CD14-positive monocyte (primary cell): ENCODE measurements at regions not wholly inside any gene's neighbourhood (a gene's known extent, or its start where the extent isn't known, plus 50 kb on each side); places are given as distances from the start of the nearest gene placed in this dataset.

Experiments
- DNase-seq, 3 donors: peaks; one replicate each; pipeline ENCODE4 v3.0.0-alpha.2; 2011 to 2022
- H2AFZ ChIP-seq: 2 replicates; pipeline ENCODE4 v1.6.0; 2012; ENCODE audit warnings: mild to moderate bottlenecking, low read depth, low read length, inconsistent platforms; ENCODE audit not compliant: insufficient read depth, poor library complexity, severe bottlenecking
- H3K27ac ChIP-seq, 2 donors: 1 replicate in 1 of 2; 2 replicates in 1 of 2; pipeline ENCODE4 v1.5.1; 2012 to 2013; ENCODE audit warnings: low read length in 2 of 2, control low read depth in 1 of 2, inconsistent platforms in 1 of 2, low read depth in 1 of 2, mild to moderate bottlenecking in 1 of 2
- H3K27me3 ChIP-seq, 2 donors: one replicate each; pipeline versions ENCODE4 v1.6.0 to v1.6.1; 2011 to 2013; ENCODE audit warnings: low read length in 2 of 2; ENCODE audit not compliant: control insufficient read depth in 2 of 2, insufficient read depth in 2 of 2
- H3K36me3 ChIP-seq, 2 donors: replicated peaks in 1 of 2; 1 replicate in 1 of 2; 2 replicates in 1 of 2; pipeline versions ENCODE4 v1.5.1 to v1.6.1; 2012 to 2013; ENCODE audit warnings: low read length in 2 of 2, control low read depth in 1 of 2, inconsistent platforms in 1 of 2, mild to moderate bottlenecking in 1 of 2; ENCODE audit not compliant: insufficient read depth in 2 of 2, control insufficient read depth in 1 of 2
- H3K4me1 ChIP-seq, 2 donors: 1 replicate in 1 of 2; 2 replicates in 1 of 2; pipeline versions ENCODE4 v1.5.1 to v1.6.1; 2012 to 2013; ENCODE audit warnings: low read length in 2 of 2, control low read depth in 1 of 2, inconsistent platforms in 1 of 2, mild to moderate bottlenecking in 1 of 2, moderate library complexity in 1 of 2; ENCODE audit not compliant: insufficient read depth in 2 of 2, control insufficient read depth in 1 of 2
- H3K4me2 ChIP-seq: replicated peaks from 2 replicates; pipeline ENCODE3; 2012; ENCODE audit warnings: low read length, moderate library complexity, mild to moderate bottlenecking; ENCODE audit not compliant: poor library complexity, severe bottlenecking; ENCODE audit errors: extremely low read depth
- H3K4me3 ChIP-seq, 3 experiments: fragments of 200-600 bp in 1 of 3; sonication (generic) in 1 of 3; replicated peaks in 1 of 3; 1 replicate in 2 of 3; 2 replicates in 1 of 3; pipeline ENCODE4 v1.5.1; 2011 to 2013; ENCODE audit warnings: low read length in 3 of 3, mild to moderate bottlenecking in 3 of 3, control low read depth in 2 of 3, low read depth in 2 of 3, inconsistent platforms in 1 of 3, moderate library complexity in 1 of 3
- H3K79me2 ChIP-seq: 2 replicates; pipeline ENCODE4 v1.6.0; 2012; ENCODE audit warnings: mild to moderate bottlenecking, control low read depth, inconsistent platforms, low read length, moderate library complexity; ENCODE audit not compliant: insufficient read depth
- H3K9ac ChIP-seq: 2 replicates; pipeline ENCODE4 v1.6.0; 2017; ENCODE audit warnings: low read length, mild to moderate bottlenecking; ENCODE audit not compliant: insufficient read depth, poor library complexity, severe bottlenecking
- H3K9me3 ChIP-seq, 2 donors: replicated peaks in 1 of 2; 1 replicate in 1 of 2; 2 replicates in 1 of 2; pipeline versions ENCODE4 v1.5.1 to v1.6.1; 2012 to 2013; ENCODE audit warnings: low read length in 2 of 2, control low read depth in 1 of 2; ENCODE audit not compliant: control insufficient read depth in 1 of 2, insufficient read depth in 1 of 2
- H4K20me1 ChIP-seq: 2 replicates; pipeline ENCODE4 v1.6.0; 2012; ENCODE audit warnings: mild to moderate bottlenecking, low read length, control low read depth, moderate library complexity; ENCODE audit not compliant: insufficient read depth
- H3K27ac Mint-ChIP-seq, 7 donors: one replicate each; pipeline ENCODE4 v1.8.0; 2020; ENCODE audit warnings: mild to moderate bottlenecking in 7 of 7, mixed read lengths in 7 of 7, moderate library complexity in 6 of 7, inconsistent platforms in 2 of 7
- H3K27me3 Mint-ChIP-seq, 3 donors: one replicate each; pipeline ENCODE4 v1.8.0; 2021 to 2022; ENCODE audit warnings: low read depth in 3 of 3, mild to moderate bottlenecking in 3 of 3, mixed read lengths in 3 of 3, moderate library complexity in 3 of 3, inconsistent platforms in 1 of 3
- H3K36me3 Mint-ChIP-seq, 2 donors: one replicate each; pipeline ENCODE4 v1.8.0; 2020; ENCODE audit warnings: mixed read lengths in 2 of 2, inconsistent platforms in 1 of 2, mild to moderate bottlenecking in 1 of 2
- H3K4me1 Mint-ChIP-seq: one replicate; pipeline ENCODE4 v1.8.0; 2020; ENCODE audit warnings: mild to moderate bottlenecking, mixed read lengths
- H3K4me3 Mint-ChIP-seq, 2 donors: one replicate each; pipeline ENCODE4 v1.8.0; 2020; ENCODE audit warnings: mild to moderate bottlenecking in 2 of 2, mixed read lengths in 2 of 2, moderate library complexity in 1 of 2
- H3K9me3 Mint-ChIP-seq, 7 donors: one replicate each; pipeline ENCODE4 v1.8.0; 2020 to 2022; ENCODE audit warnings: mixed read lengths in 7 of 7, mild to moderate bottlenecking in 6 of 7, moderate library complexity in 6 of 7, inconsistent platforms in 2 of 7
- WGBS: methylation state at CpG from one replicate; pipeline ENCODE4 v1.1.5; 2013; ENCODE audit warnings: missing lambda C conversion rate; ENCODE audit not compliant: insufficient coverage; 5-methylcytosine and 5-hydroxymethylcytosine counted together
- intact Hi-C, 2 donors: fragments of 100-400 bp; cut with micrococcal nuclease; formaldehyde crosslinking; loops; one replicate each; pipeline versions ENCODE4 v1.15.0 to v1.15.1; 2023
- TF ChIP-seq, protein P1 (sequence below): fragments of 200-600 bp; IDR thresholded peaks from one replicate; pipeline ENCODE4 v1.8.0; 2022; ENCODE audit warnings: antibody characterized with exemption, mild to moderate bottlenecking

DNA sequence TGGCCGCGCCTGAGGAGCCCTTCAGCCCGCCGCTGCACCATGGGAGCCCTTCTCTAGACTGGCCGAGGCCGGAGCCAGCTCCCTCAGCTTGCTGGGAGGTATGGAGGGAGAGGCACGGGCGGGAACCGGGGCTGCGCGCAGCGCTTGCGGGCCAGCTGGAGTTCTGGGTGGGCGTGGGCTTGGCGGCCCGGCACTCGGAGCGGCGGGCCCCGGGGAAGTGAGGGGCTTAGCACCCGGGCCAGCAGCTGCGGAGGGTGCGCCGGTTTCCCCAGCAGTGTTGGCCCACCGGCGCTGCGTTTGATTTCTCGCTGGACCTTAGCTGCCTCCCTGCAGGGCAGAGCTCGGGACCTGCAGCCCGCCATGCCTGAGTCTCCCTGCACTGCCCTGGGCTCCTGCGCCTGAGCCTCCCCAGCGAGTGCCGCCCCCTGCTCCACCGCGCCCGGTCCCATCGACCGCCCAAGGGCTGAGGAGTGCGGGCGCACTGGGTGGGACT, 1890.0 kb upstream of the PCDH20 start:
- H3K9ac ChIP-seq: no peak overlapping the region
- no peak overlapping the region for H3K4me2 ChIP-seq
- H3K9me3 ChIP-seq: peaks cover 7 to 19% of the 10 kb centered on the region in 2 donors
- H3K27ac Mint-ChIP-seq: no peak overlapping the region
- H3K79me2 ChIP-seq: no peaks in the 10 kb centered on the region
- 95% methylated on average over 36 of the region's 40 CpGs for WGBS
- TF ChIP-seq, protein P1, sequence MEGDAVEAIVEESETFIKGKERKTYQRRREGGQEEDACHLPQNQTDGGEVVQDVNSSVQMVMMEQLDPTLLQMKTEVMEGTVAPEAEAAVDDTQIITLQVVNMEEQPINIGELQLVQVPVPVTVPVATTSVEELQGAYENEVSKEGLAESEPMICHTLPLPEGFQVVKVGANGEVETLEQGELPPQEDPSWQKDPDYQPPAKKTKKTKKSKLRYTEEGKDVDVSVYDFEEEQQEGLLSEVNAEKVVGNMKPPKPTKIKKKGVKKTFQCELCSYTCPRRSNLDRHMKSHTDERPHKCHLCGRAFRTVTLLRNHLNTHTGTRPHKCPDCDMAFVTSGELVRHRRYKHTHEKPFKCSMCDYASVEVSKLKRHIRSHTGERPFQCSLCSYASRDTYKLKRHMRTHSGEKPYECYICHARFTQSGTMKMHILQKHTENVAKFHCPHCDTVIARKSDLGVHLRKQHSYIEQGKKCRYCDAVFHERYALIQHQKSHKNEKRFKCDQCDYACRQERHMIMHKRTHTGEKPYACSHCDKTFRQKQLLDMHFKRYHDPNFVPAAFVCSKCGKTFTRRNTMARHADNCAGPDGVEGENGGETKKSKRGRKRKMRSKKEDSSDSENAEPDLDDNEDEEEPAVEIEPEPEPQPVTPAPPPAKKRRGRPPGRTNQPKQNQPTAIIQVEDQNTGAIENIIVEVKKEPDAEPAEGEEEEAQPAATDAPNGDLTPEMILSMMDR: no peak
- no peak overlapping the region for H3K27ac ChIP-seq
- H3K27me3 Mint-ChIP-seq: peaks cover 0 to 1% (median 0%) of the 10 kb centered on the region in 3 donors
- H4K20me1 ChIP-seq: no peaks in the 10 kb centered on the region
- peaks cover 0 to 15% (median 6%) of the 10 kb centered on the region in 7 donors for H3K9me3 Mint-ChIP-seq
- no peak overlapping the region for H3K4me3 Mint-ChIP-seq
- H3K4me1 ChIP-seq: no peaks in the 10 kb centered on the region
- H3K36me3 ChIP-seq: no peaks in the 10 kb centered on the region
- H3K27me3 ChIP-seq: no peaks in the 10 kb centered on the region
- H3K4me1 Mint-ChIP-seq: no peaks in the 10 kb centered on the region
- H3K4me3 ChIP-seq: no peak overlapping the region
- intact Hi-C loops: no loop called here
- H3K36me3 Mint-ChIP-seq: no peaks in the 10 kb centered on the region
- no peak for DNase-seq
- no peak overlapping the region for H2AFZ ChIP-seq

DNA sequence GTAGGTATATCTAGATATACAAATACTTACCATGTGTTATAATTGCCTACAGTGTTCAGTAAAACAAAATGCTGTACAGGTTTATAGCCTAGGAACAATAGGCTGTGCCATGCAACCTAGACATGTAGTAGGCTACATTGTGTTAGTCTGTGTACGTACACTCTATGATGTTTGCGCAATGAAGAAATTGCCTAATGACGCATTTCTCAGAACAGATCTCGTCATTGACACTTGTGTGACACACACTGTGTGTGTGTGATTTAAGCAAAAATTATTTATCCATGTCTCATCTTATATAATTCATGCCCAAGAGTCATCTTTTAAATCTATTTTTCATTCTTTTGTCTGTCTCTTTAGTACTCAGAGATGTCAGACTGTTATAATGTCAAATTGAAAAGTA, 1888.8 kb upstream of the PCDH20 start:
- Mint-ChIP-seq H3K9me3 (peaks cover 0 to 15% (median 6%) of the 10 kb centered on the region in 7 donors), H3K36me3 (no peaks in the 10 kb centered on the region), H3K27ac (no peak overlapping the region), H3K4me3 (no peak overlapping the region), H3K27me3 (peaks cover 0 to 1% (median 0%) of the 10 kb centered on the region in 3 donors), H3K4me1 (no peaks in the 10 kb centered on the region)
- intact Hi-C loops: no loop called here
- Histone ChIP-seq H3K4me1 (no peaks in the 10 kb centered on the region), H3K36me3 (no peaks in the 10 kb centered on the region), H3K9me3 (peaks cover 7 to 19% of the 10 kb centered on the region in 2 donors), H3K9ac (no peak overlapping the region), H4K20me1 (no peaks in the 10 kb centered on the region), H3K27me3 (no peaks in the 10 kb centered on the region), H3K27ac (no peak overlapping the region), H3K4me2 (no peak overlapping the region), H3K79me2 (no peaks in the 10 kb centered on the region), H2AFZ (no peak overlapping the region), H3K4me3 (no peak overlapping the region)
- TF ChIP-seq, protein P1: no peak
- DNase-seq: no peak
- no CpG with 5 or more reads among the region's 4 CpGs for WGBS
